KBM-7 (cell line): ENCODE measurements at regions not wholly inside any gene's neighbourhood (a gene's known extent, or its start where the extent isn't known, plus 50 kb on each side); places are given as distances from the start of the nearest gene placed in this dataset.
"Not testable (repeated sequence)": the region's sequence is repeated elsewhere in the genome, so short reads cannot be mapped to it uniquely, and the experiment has no call there.

Experiments
- DNase-seq: peaks from one replicate; pipeline ENCODE4 v3.0.0-alpha.2; 2015
- in situ Hi-C: fragments of 300-500 bp; cut with MboI; formaldehyde crosslinking; loops from 2 replicates; pipeline ENCODE4 v1.14.3; 2020; ENCODE audit warnings: low sequenced_read_pairs, low pct_unique_long_range_greater_than_20kb, mixed read lengths

DNA sequence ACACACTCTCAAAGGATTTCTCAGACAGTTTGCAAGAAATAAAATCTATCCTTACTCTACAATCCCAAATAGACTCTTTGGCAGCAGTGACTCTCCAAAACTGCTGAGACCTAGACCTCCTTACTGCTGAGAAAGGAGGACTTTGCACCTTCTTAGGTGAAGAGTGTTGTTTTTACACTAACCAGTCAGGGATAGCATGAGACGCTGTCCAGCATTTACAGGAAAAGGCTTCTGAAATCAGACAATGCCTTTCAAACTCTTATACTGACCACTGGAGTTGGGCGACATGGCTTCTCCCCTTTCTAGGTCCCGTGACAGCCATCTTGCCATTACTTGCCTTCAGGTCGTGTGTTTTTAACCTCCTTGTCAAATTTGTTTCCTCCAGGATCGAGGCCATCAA, 268.4 kb downstream of the S1PR1 start:
- DNase-seq, in situ Hi-C loops: not testable (repeated sequence)

- DNase-seq: peak; percentile 42
- in situ Hi-C loops: no loop called here
Measured at GRCh38 chr1:101506541-101507164, 269.8 kb downstream of the S1PR1 start.

DNA sequence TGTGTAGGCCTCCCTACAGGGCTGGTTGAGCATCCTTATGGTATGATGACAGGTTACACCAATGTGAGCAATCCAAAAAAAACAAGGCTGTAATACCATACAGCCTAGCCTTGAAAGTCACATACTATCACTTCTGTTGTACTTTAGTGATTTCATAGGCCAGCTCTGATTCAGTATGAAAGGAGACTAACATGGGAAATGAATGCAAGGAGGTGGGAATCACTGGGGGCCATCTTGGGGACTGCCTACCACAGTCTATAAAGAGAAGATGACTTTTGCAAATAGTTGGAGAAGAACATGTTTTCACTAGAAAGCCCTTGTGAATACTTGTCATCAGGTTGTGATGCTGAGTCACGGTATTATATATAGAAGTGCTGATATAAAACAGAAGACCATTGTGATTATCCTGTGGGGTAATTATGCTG, 270.7 kb downstream of the S1PR1 start:
- in situ Hi-C loops: no loop called here
- no peak for DNase-seq

DNA sequence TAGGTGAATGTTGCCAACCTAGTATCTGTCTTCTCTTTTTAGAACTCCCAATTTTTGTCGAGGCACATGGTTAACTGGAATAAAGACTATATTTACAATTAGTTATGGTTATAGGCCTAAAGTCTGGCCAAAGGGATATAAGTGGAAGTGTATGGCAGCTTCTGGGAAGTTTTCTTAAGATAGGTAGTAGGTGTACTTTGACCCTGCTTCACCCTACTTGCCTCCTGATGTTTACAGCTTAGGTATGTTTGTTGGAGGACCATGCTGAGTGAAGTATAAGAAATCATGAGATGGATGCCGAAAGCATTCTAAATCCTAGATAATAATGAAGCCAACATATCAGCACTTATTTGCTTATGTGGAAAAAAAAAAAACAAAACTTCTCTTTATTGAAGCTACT, 272.1 kb downstream of the S1PR1 start:
- in situ Hi-C loops: no loop called here
- no peak for DNase-seq

DNA sequence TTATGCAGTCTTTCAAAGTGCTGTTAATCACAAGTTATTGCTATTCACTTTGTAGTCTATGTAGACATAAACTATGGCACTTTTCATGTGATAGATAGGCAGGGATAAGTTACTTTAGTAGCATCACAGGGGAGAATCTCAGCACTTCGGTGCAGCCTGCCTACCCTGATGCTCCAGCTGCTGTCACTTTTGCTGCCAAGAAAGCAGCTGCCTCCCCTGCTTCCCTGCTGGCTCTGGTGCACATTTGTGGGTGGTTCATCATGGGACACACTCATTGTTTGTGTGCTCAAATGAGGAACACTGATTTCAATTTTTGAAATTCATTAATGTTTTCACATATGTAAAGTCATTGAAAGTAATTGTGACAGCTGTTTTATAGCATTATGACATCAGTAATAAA, 272.6 kb downstream of the S1PR1 start:
- in situ Hi-C loops: no loop called here
- DNase-seq: no peak

- DNase-seq: no peak
- in situ Hi-C loops: no loop called here
Measured at GRCh38 chr1:101511202-101511891, 274.5 kb downstream of the S1PR1 start.

DNA sequence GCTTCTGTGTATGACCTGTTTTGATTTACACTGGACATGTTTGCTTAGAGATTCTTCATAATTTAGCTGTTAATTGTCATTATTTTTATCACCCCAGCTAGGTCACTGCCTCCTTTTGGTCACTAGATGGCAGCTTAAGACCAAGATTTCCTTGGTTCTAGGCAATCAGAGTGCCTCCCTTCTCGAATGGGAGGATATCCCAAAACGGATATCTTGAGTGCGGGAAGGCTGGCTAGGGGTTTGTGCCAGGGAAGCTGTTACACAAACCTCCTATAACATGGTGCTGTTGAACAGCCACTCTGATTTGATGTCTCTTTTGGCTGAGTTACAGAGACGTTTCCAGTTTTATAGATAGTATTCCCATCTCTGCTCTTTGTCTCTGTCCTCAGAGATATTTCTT, 283.5 kb downstream of the S1PR1 start:
- DNase-seq: peak; percentile 52
- in situ Hi-C loops: no loop called here

- in situ Hi-C loops: no loop called here
Measured at GRCh38 chr1:101522486-101522885, 285.7 kb downstream of the S1PR1 start.

DNA sequence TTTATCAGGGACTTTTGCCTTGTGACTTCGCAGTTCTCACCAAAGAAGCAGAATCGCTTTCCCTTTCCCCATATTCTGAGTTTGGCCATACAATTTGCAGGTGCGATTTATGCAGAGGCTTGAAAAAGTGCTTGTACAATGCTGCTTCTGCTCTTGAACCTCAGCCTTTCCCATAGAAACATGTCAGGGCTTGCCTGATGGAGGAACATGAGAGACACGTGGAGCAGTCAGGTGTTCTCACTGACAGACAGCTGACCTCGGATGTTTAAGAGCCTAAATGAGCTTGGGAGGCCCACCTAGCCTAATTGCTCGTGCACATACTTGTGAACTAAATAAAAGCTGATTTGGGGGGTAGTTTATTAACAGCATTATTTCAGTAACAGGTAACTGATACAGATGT, 290.0 kb downstream of the S1PR1 start:
- peak; percentile 14 for DNase-seq
- in situ Hi-C loops: no loop called here

More at GRCh38 chr1:101522486-101522885, 285.7 kb downstream of the S1PR1 start:
- no peak for DNase-seq

GRCh38 chr1:101532377-101532776, 295.6 kb downstream of the S1PR1 start:
- DNase-seq: no peak
- in situ Hi-C loops: no loop called here

GRCh38 chr1:101540161-101540560, 303.3 kb downstream of the S1PR1 start:
- in situ Hi-C loops: no loop called here
- no peak for DNase-seq

DNA sequence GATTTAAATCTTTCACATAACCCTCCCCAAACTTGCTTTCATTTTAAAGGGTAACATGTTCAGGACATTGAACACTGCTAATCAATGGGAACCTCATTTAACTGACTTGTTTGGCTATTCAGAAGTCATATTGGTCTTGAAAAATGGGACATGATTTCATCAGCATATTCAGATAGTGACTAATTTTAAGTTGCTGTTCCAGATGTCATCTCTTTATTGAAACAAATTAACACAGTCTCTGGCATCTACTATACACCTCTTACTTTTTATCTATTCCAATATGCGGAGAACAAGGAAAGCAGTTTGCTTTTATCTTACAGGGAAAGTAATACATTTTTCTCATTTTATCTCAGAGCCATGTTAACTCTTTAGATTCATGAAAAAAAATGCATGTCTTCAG, 310.1 kb downstream of the S1PR1 start:
- no peak for DNase-seq
- in situ Hi-C loops: no loop called here

- in situ Hi-C loops: no loop called here
- DNase-seq: no peak
Measured at GRCh38 chr1:101547357-101547756, 310.5 kb downstream of the S1PR1 start.

DNA sequence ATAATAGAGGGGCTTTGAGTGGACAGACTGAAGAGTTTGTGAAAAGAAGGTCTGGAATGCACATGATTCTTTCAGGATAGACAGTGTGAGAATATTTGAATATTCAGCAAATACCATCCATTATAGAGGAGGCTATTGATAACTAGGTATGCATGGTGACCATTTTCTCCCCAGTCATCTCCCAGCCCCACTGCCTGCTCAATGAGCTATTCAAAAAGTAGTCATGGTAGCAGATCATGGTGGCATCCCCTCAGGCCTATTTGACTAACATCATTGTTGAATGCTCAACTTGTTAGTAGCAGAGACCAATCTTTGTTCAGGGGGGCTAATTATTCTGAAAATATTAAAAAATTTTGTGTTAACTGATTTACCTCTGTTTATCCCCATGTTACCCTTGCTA, 311.6 kb downstream of the S1PR1 start:
- no peak for DNase-seq
- in situ Hi-C loops: no loop called here

DNA sequence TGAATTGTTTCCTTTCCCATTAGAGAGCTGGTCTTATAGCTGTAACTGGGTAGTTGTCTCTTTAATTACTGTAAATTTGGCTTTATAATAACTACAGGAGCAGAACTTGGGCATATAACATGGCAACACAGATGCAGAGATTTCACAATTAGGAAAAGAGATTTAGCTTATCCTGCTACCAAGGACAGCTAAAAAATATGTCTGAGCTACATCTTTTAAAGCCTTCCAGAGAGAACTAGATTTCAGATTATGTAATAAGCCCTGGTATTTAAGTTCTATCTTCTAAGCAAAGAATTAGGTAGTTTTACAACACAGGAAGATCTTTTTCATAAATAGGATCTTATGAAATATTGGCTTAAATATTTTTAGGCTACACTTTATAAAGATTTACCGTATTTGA, 313.8 kb downstream of the S1PR1 start:
- DNase-seq: no peak
- in situ Hi-C loops: no loop called here

DNA sequence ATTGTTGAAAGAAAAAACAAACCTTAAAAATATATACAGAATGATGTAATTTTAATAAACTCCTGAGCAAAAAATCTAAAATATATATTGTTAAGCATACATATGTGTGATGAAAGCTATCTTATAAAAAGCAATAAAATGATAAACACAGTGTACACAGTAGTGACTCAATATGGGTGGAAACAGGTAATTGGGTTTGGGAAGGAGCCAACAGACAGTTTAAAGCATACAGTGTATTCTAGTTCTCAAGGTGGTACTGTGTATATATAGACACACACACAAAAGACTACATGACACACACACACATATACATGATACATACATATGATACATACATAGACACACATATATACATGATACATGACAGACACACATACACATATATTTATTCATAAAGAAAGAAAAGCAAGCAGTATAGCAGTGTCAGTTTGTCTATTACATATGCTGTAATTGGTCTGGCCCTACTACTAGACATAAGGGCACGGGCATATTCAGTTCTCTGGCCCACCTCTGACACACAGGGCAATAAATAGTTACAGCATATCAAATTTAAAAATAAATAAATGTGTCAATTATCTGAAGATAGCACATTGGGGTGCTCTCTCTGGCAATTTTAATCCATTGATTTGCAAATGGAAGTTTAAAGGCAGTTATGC, 330.2 kb downstream of the S1PR1 start:
- in situ Hi-C loops: no loop called here
- no peak for DNase-seq

DNA sequence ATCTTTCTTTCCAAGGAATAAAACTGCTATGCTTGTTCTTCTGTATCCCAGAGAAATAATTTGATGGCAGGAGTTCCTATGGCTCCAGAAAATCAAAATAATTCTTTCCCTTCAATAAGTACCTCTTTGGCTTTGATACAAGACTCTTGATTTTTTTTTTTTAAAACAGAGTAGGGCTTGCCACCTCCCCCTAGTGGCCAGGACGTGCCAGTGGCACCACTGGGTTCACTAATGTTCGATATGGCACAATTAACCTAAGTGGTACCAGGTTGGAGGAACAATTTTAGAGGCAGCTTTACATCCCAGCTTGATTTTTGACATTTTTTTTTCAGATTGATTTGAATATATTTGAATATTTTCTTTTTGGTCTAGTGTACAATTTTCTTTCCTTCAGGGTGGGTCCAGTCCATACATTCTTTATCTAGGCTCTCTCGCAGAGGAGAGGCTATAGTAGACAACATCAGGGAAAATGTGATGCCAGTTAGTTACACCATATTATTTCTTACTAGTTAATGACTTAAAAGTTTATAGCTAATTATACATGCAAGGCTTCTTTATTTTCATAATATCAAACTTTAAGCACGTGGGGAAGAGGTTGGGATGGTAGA, 330.9 kb downstream of the S1PR1 start:
- in situ Hi-C loops: no loop called here

GRCh38 chr1:101587741-101588140, 350.9 kb downstream of the S1PR1 start:
- no peak for DNase-seq
- in situ Hi-C loops: no loop called here

More for the DNA sequence above, 330.9 kb downstream of the S1PR1 start:
- DNase-seq: peak; percentile 67

- in situ Hi-C loops: no loop called here
- DNase-seq: no peak
Measured at GRCh38 chr1:101588677-101589076, 351.9 kb downstream of the S1PR1 start.

DNA sequence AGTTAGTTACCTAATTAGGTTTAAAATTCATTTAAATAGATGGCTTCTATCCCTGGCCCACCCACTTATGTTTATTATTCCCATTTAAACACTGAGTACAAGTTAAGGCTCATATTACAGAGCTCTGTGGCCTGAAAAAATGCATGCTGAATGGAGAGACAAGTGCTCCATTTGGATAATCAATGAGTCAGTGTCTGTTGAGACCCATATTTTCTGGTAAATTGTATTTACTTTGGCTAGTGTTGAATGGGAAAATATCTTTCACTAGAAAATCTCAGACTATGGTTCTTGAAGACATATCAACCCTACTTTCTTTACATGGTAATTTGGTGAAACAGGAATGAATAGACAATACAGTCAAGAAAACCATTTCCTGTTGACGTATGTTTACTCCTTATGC, 356.0 kb downstream of the S1PR1 start:
- DNase-seq: no peak
- in situ Hi-C loops: no loop called here
